Omental fat pad (tissue), 3 donors: ENCODE measurements at regions not wholly inside any gene's neighbourhood (a gene's known extent, or its start where the extent isn't known, plus 50 kb on each side); places are given as distances from the start of the nearest gene placed in this dataset.
"Not testable (repeated sequence)": the region's sequence is repeated elsewhere in the genome, so short reads cannot be mapped to it uniquely, and the experiment has no call there.

Source experiments
- ATAC-seq: fragments of 150-250 bp; one replicate; pipeline ENCODE4 v1.9.1; 2016; ENCODE audit warnings: mild to moderate bottlenecking, moderate library complexity; ENCODE audit not compliant: low FRiP score
- DNase-seq: peaks from one replicate; pipeline ENCODE4 v3.0.0-alpha.2; 2019; ENCODE audit warnings: low spot score
- TF ChIP-seq, protein P1 (sequence below), 3 donors: fragments of 450-650 bp; IDR thresholded peaks; one replicate each; pipeline ENCODE4 v1.5.1; 2016 to 2017; ENCODE audit warnings: antibody characterized with exemption in 3 of 3, mild to moderate bottlenecking in 3 of 3, moderate library complexity in 2 of 3

DNA sequence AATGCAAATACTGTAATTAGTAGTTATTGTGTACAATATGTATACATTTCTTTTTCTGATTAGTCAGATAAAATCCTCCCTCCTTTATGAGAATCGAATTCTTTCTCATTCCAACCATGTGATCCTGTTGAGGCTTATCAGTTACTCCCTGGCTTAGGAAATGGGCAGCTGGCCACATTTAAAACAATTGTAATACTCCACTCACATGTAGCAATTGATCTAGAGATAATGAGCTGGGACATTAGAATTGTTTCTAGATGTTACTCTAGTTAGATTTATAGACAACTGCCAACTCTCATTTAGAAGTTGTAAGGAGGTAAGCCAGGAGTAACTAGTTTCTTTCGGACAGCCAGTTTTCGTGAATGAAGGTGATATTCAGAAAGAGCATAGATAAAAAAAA is 859.3 kb upstream of the AADAT start:
- no peak for DNase-seq
- TF ChIP-seq, protein P1, sequence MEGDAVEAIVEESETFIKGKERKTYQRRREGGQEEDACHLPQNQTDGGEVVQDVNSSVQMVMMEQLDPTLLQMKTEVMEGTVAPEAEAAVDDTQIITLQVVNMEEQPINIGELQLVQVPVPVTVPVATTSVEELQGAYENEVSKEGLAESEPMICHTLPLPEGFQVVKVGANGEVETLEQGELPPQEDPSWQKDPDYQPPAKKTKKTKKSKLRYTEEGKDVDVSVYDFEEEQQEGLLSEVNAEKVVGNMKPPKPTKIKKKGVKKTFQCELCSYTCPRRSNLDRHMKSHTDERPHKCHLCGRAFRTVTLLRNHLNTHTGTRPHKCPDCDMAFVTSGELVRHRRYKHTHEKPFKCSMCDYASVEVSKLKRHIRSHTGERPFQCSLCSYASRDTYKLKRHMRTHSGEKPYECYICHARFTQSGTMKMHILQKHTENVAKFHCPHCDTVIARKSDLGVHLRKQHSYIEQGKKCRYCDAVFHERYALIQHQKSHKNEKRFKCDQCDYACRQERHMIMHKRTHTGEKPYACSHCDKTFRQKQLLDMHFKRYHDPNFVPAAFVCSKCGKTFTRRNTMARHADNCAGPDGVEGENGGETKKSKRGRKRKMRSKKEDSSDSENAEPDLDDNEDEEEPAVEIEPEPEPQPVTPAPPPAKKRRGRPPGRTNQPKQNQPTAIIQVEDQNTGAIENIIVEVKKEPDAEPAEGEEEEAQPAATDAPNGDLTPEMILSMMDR (IDR thresholded peaks at IDR 0.05): no peak
- no peak for ATAC-seq

DNA sequence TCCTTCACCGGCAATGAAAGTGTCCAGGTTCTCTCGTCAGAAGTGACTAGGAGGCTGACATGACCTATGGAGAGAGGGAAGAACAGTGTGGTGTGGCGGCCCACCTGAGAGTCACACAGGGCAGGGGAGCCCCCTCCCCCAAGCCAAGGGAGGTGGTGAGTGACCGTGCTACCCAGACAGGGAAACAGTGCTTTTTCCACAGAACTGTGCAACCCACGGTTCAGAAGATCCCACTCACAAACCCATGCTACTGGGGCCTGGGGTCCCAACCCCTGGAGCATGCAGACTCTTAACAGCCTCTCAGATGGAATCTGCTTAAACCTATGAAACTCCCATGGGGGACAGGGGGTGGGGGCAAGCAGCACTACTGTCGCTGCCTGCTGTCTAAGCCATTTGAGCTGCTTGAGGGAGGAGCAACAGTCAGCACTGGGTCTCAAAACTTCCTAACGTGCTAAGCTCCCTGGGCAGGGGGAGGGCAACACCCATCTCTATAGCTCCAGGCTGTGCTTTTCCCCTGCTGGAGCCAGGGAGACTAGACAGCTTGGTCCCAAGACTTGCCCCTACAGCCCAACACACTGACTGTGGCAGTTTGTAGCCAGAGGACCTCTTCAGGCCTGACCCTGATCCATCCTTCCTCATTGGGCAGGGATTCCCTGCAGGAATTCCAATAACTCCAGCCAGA is 850.4 kb upstream of the AADAT start:
- DNase-seq: no peak
- TF ChIP-seq, protein P1 (IDR thresholded peaks at IDR 0.05): no peak
- no peak for ATAC-seq

DNA sequence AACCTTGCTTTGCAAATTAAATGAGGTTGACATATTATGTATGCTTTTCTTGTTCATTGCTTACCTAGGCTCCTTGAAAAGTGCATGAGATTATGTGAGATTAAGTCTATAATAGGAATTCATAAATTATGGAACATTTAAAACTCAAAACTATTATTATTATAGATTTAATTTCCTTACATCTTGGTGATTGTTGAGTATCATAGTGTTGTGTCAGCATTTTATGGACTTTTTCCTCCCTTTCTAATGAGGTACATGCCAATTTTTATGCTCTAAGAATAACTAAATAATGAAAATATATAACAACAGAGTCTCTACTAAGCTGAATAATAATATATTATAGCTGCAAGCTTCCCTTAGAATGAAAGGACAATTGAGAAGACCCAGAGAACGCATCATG is 848.8 kb upstream of the AADAT start:
- DNase-seq: no peak
- no peak for ATAC-seq
- TF ChIP-seq, protein P1 (IDR thresholded peaks at IDR 0.05): no peak

DNA sequence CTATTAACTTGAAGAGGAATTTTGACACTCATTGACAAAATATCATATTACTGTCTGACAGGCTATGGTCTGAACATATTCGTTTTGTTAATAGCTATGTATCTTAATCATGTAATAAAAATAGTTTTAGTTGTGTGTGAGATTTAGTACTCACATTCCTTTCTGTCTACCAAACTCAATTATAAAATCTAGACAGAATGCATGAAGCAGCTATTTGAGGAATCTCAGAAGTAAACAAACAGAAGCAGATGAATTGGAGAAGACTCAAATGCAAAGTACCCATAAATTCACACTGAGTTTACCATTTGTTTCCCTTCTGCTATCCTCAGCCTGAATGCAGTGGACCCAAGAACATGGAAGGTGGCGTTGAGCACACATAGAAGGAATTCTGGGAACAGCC is 841.6 kb upstream of the AADAT start:
- TF ChIP-seq, protein P1 (IDR thresholded peaks at IDR 0.05): no peak
- ATAC-seq (no peak), DNase-seq (no peak)

DNA sequence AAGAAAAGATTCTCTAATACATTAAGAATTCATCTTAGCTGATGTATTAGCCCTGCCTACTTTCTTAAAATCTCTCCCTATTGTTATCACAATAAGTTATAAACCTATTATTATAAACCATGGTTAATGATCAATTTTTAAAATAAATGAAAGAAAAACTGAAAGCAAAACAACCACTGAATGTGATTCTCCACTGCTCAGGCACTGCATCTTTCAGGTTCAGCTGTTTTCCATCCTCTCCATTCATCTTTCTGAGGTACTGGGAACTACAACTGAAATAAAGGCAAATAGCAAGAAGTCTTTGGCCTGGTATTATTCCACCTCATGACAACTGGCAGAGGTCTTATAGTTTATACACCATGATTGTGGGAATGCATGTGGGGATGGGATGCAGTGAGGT is 798.9 kb upstream of the AADAT start:
- ATAC-seq: no peak
- no peak for DNase-seq
- TF ChIP-seq, protein P1 (IDR thresholded peaks at IDR 0.05): no peak

DNA sequence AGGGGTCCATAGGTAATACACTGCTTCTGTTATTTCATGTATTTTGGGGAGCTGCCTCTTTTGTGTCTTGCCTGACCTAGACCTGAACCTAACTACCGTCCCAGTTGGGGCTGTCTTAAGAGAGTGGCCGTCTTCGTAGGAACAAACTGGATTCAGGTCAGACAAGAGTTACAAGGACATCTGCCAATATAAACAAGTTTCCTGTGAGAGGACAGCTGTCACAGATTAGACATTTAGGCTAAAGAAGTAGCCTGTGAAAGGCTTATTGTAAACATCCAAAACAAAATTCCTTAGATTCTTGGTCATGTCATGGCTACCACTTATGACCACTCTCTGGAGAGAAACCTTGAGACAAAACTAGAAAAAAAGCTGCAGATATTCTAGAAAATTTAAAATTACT is 797.6 kb upstream of the AADAT start:
- ATAC-seq: no peak
- DNase-seq: no peak
- TF ChIP-seq, protein P1 (IDR thresholded peaks at IDR 0.05): no peak

DNA sequence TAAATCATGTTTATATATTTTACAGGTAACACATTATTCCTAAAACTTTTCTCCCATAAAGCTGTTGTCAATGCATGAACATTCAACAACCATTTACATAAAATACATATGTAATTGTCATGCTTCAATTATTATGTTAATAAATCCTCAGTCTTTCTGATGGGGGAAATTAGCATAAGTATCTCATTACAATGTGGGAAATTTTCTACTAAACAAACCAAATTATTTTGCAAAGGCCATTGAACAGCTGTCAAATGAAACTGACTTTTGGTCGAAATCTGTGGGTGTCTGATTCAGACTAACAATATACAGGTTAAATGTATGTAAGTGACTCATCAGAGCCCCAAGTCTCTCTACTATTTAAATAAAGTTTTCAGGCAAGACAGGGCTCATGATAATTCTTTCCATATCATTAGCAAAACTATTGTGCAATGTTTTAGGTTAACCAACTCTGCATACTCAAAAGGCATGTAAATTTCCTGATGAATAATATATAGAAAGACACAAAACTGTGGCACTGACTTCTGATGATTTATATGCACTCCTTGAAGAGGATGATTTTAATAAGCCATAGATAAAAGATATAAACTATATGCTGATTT is 795.3 kb upstream of the AADAT start:
- TF ChIP-seq, protein P1 (IDR thresholded peaks at IDR 0.05): no peak
- no peak for DNase-seq
- no peak for ATAC-seq

DNA sequence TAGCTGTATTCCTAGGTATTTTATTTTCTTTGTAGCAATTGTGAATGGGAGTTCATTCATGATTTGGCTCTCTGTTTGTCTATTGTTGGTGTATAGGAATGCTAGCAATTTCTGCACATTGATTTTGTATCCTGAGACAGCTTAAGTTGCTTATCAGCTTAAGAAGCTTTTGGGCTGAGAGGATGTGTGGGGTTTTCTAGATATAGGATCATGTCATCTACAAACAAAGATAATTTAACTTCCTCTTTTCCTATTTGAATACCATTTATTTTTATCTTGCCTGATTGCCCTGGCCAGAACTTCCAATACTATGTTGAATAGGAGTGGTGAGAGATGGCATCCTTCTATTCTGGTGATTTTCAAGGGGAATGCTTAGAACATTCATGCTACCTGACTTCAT is 791.9 kb upstream of the AADAT start:
- not testable (repeated sequence) for DNase-seq, ATAC-seq
